Esophagus squamous epithelium (tissue), 5 donors: ENCODE measurements at regions not wholly inside any gene's neighbourhood (a gene's known extent, or its start where the extent isn't known, plus 50 kb on each side); places are given as distances from the start of the nearest gene placed in this dataset.
"Not testable (repeated sequence)": the region's sequence is repeated elsewhere in the genome, so short reads cannot be mapped to it uniquely, and the experiment has no call there.

ENCODE experiments used
- DNase-seq: peaks from one replicate; lab custom pipeline; 2025; lab: John Stamatoyannopoulos, UW
- H3K27ac ChIP-seq, 4 donors: fragments of 200-600 bp; sonication (generic); one replicate each; pipeline ENCODE4 v1.5.1; 2016 to 2019; ENCODE audit warnings: mild to moderate bottlenecking in 1 of 4
- H3K27me3 ChIP-seq, 4 donors: fragments of 200-600 bp; sonication (generic); 1 replicate in 3 of 4; 2 replicates in 1 of 4; pipeline versions ENCODE4 v1.5.1 to v1.6.0; 2017 to 2021; ENCODE audit warnings: antibody characterized with exemption in 1 of 4
- H3K36me3 ChIP-seq, 3 donors: fragments of 200-600 bp; sonication (generic); one replicate each; pipeline ENCODE4 v1.5.1; 2016 to 2019
- H3K4me1 ChIP-seq, 3 donors: fragments of 200-600 bp; sonication (generic); one replicate each; pipeline ENCODE4 v1.5.1; 2017 to 2019
- H3K4me3 ChIP-seq, 4 donors: fragments of 200-600 bp; sonication (generic); 1 replicate in 3 of 4; 2 replicates in 1 of 4; pipeline ENCODE4 v1.5.1; 2016 to 2019; ENCODE audit warnings: mild to moderate bottlenecking in 2 of 4, moderate library complexity in 1 of 4
- H3K9me3 ChIP-seq, 3 donors: fragments of 200-600 bp; sonication (generic); one replicate each; pipeline ENCODE4 v1.5.1; 2016 to 2019
- CTCF ChIP-seq, 6 experiments: fragments of 450-650 bp in 4 of 6; fragments of 200-600 bp in 2 of 6; sonication (generic) in 2 of 6; IDR thresholded peaks; one replicate each; pipeline ENCODE4 v1.5.1; 2016 to 2019; ENCODE audit warnings: antibody characterized with exemption in 6 of 6, mild to moderate bottlenecking in 4 of 6, moderate library complexity in 4 of 6
- POLR2A ChIP-seq, 4 donors: fragments of 450-650 bp; IDR thresholded peaks; one replicate each; pipeline ENCODE4 v1.6.1; 2017; ENCODE audit warnings: antibody characterized with exemption in 4 of 4, mild to moderate bottlenecking in 4 of 4, moderate library complexity in 3 of 4
- WGBS, 2 donors: methylation state at CpG; one replicate each; pipeline ENCODE4 v1.1.5; 2018; 5-methylcytosine and 5-hydroxymethylcytosine counted together
- intact Hi-C: fragments of 100-400 bp; cut with DNase I; formaldehyde crosslinking; loops from one replicate; pipeline ENCODE4 v1.15.0; 2022
- donor health status: DM: yes; HTN: yes; CAD: no.

GRCh38 chr5:123700624-123701287 is 188.8 kb downstream of the CSNK1G3 start:
- no peak for TF ChIP-seq POLR2A (IDR thresholded peaks at IDR 0.05)
- TF ChIP-seq CTCF (IDR thresholded peaks at IDR 0.05) = no peak
- H3K27me3 ChIP-seq = no peaks in the 10 kb centered on the region
- H3K4me3 ChIP-seq = no peak overlapping the region
- 29 to 30% methylated on average over 6 of the region's 6 CpGs for WGBS, 2 donors
- peaks cover 0 to 3% (median 0%) of the 10 kb centered on the region in 3 donors for H3K9me3 ChIP-seq
- DNase-seq = no peak
- peak overlapping the region; percentile 29 to 81 (median 64) for H3K27ac ChIP-seq
- intact Hi-C loops = no loop called here
- H3K4me1 ChIP-seq = peaks cover 0 to 31% (median 10%) of the 10 kb centered on the region in 3 donors
- H3K36me3 ChIP-seq = no peaks in the 10 kb centered on the region

DNA sequence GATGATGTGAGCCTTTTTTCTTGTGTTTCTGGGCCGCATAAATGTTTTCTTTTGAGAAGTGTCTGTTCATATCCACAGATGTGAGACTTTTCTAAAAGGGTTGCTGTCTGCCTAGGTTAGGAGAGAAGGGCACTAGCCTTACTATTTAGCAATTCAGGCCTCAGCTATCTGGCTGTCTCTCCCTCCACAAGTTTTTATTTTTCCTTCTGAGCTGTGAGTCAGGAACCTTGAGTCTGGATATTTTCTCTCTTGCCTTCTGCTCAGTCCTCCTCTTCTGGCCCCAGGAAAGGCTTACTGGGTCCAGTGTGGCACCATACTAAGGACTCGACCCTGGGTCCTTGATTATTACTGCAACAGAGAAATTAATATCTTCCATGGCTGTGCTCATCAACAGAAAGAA is 187.6 kb downstream of the CSNK1G3 start:
- Histone ChIP-seq H3K4me3 (no peak overlapping the region), H3K36me3 (no peaks in the 10 kb centered on the region), H3K27me3 (no peaks in the 10 kb centered on the region), H3K4me1 (peaks cover 0 to 31% (median 10%) of the 10 kb centered on the region in 3 donors), H3K27ac (peak overlapping the region; percentile 5 to 75 (median 59)), H3K9me3 (peaks cover 0 to 3% (median 0%) of the 10 kb centered on the region in 3 donors)
- 90 to 91% methylated on average over 1 to 2 of the region's 2 CpGs for WGBS, 2 donors
- TF ChIP-seq CTCF (IDR thresholded peaks at IDR 0.05) (no peak), POLR2A (IDR thresholded peaks at IDR 0.05) (no peak)
- intact Hi-C loops = no loop called here
- no peak for DNase-seq

DNA sequence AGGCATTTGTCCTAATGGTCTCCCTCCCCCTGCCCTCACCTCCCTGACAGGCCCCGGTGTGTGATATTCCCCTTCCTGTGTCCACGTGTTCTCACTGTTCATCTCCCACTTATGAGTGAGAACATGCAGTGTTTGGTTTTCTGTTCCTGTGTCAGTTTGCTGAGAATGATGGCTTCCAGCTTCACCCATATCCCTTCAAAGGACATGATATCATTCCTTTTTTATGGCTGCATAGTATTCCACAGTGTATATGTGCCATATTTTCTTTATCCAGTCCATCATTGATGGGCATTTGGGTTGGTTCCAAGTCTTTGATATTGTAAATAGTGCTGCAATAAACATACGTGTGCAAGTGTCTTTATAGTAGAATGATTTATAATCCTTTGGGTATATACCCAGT is 187.0 kb downstream of the CSNK1G3 start:
- 92 to 93% methylated on average over 3 of the region's 3 CpGs for WGBS, 2 donors
- H3K9me3 ChIP-seq, H3K27me3 ChIP-seq, H3K36me3 ChIP-seq, H3K27ac ChIP-seq, H3K4me3 ChIP-seq, DNase-seq, intact Hi-C loops: not testable (repeated sequence)
- peaks cover 0 to 31% (median 10%) of the 10 kb centered on the region in 3 donors for H3K4me1 ChIP-seq

GRCh38 chr5:123696921-123697341 is 185.0 kb downstream of the CSNK1G3 start:
- 0 to 20% methylated on average over 3 to 4 of the region's 4 CpGs for WGBS, 2 donors
- peak overlapping the region in 3 of 4 donors; percentile 53 to 68 (median 65) for H3K27ac ChIP-seq
- no peaks in the 10 kb centered on the region for H3K36me3 ChIP-seq
- H3K9me3 ChIP-seq = peaks cover 0 to 3% (median 0%) of the 10 kb centered on the region in 3 donors
- TF ChIP-seq CTCF (IDR thresholded peaks at IDR 0.05) = no peak
- TF ChIP-seq POLR2A (IDR thresholded peaks at IDR 0.05) = no peak
- DNase-seq = no peak
- intact Hi-C loops = no loop called here
- H3K4me3 ChIP-seq = peak overlapping the region in 1 of 4 donors; percentile 13
- H3K27me3 ChIP-seq = no peaks in the 10 kb centered on the region
- H3K4me1 ChIP-seq = peaks cover 0 to 31% (median 10%) of the 10 kb centered on the region in 3 donors

DNA sequence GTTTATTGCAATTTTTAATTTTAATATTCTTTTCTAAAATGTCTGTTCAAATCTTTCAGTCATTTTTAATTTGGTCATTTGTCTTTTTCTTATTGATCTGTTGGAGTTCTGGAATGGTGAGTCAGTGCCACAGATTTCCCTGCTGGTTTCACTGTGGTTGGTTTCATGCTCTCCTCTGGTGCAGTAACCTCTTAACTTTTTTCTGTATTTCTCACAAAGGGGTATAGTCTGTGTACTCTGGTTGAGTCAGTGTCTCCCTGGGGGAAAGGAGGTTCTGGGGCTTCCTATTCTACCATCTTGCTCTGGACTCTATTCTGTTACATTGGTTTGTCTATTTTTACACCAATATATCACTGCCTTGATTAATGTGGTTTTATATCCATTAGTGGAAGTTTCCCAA is 178.8 kb downstream of the CSNK1G3 start:
- intact Hi-C loops = no loop called here

More for the DNA sequence above, 178.8 kb downstream of the CSNK1G3 start:
- no peak for DNase-seq
- peaks cover 0 to 4% (median 0%) of the 10 kb centered on the region in 3 donors for H3K9me3 ChIP-seq
- H3K27me3 ChIP-seq = no peaks in the 10 kb centered on the region
- no peak overlapping the region for H3K27ac ChIP-seq
- no peaks in the 10 kb centered on the region for H3K36me3 ChIP-seq
- TF ChIP-seq POLR2A (IDR thresholded peaks at IDR 0.05) = no peak
- TF ChIP-seq CTCF (IDR thresholded peaks at IDR 0.05) = no peak
- no peak overlapping the region for H3K4me3 ChIP-seq
- no peaks in the 10 kb centered on the region for H3K4me1 ChIP-seq
